Sigmoid colon (tissue), 4 donors: ENCODE measurements at regions not wholly inside any gene's neighbourhood (a gene's known extent, or its start where the extent isn't known, plus 50 kb on each side); places are given as distances from the start of the nearest gene placed in this dataset.

Source experiments
- CTCF ChIP-seq, 4 experiments: fragments of 450-650 bp in 3 of 4; fragments of 200-600 bp in 1 of 4; IDR thresholded peaks; one replicate each; pipeline ENCODE4 v1.5.1; 2016 to 2019; ENCODE audit warnings: antibody characterized with exemption in 4 of 4, mild to moderate bottlenecking in 3 of 4, moderate library complexity in 2 of 4
- POLR2AphosphoS5 ChIP-seq, 4 donors: sonication (generic); formaldehyde crosslinking; IDR thresholded peaks; one replicate each; pipeline ENCODE4 v1.6.1; 2017; ENCODE audit warnings: antibody characterized with exemption in 4 of 4

- TF ChIP-seq CTCF (IDR thresholded peaks at IDR 0.05) (no peak), POLR2AphosphoS5 (IDR thresholded peaks at IDR 0.05) (no peak)
These were observed 64.1 kb upstream of the CARD18 start for GRCh38 chr11:105203569-105204240.
